ENCODE measurements at regions not wholly inside any gene's neighbourhood (a gene's known extent, or its start where the extent isn't known, plus 50 kb on each side); places are given as distances from the start of the nearest gene placed in this dataset.
"Not testable (repeated sequence)": the region's sequence is repeated elsewhere in the genome, so short reads cannot be mapped to it uniquely, and the experiment has no call there.

DNA sequence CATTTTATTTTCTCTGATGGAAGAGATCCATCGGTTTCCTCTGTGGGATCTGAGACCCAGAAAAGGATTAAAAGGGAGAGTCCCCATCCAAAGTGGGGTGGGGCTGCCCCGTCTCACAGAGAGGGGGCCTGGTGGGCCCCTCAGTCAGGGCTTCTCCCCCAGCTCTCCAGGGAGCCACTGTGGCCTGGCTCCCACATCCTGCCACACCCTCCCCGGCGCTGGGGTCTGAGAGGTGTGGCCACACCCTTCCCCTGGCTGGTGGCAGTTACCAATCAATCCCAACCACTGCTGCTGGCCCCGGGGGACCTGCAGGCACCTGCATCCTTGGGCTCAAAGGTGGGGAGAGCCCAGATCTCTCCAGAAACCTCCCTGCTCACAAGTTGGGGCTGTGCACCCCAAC lies 161.8 kb upstream of the IQSEC1 start:
- Histone ChIP-seq H3K9me2 (replicated peaks; ENCODE audit: insufficient read depth, low read length) (no peaks in the 10 kb centered on the region), H2AFZ (ENCODE audit: low read length) (no peak overlapping the region), H4K20me1 (ENCODE audit: insufficient read depth, low read depth, low read length) (peaks cover 46% of the 10 kb centered on the region; the same call in 1 of the 2 replicates), H3K27me3 (ENCODE audit: low read length) (no peaks in the 10 kb centered on the region), H3K9ac (ENCODE audit: low read length) (no peak overlapping the region), H3K9me3 (ENCODE audit: low read length) (no peaks in the 10 kb centered on the region), H3K4me1 (ENCODE audit: low read length) (peaks cover 29% of the 10 kb centered on the region), H3K4me3 (ENCODE audit: low read length) (no peak overlapping the region), H3K27ac (ENCODE audit: low read length) (no peak overlapping the region), H3K36me3 (ENCODE audit: insufficient read depth, low read length) (no peaks in the 10 kb centered on the region), H3K4me2 (ENCODE audit: low read depth, low read length, poor library complexity, severe bottlenecking) (no peak overlapping the region), H3K79me2 (ENCODE audit: low read length) (no peaks in the 10 kb centered on the region)
- peak; percentile 52 for DNase-seq

GRCh38 chr3:13234666-13235065 lies 161.4 kb upstream of the IQSEC1 start:
- no peaks in the 10 kb centered on the region for H3K27me3 ChIP-seq (ENCODE audit: low read length)
- H3K9me2 ChIP-seq (replicated peaks; ENCODE audit: insufficient read depth, low read length) = no peaks in the 10 kb centered on the region
- no peak overlapping the region for H3K9ac ChIP-seq (ENCODE audit: low read length)
- DNase-seq = no peak
- no peaks in the 10 kb centered on the region for H3K79me2 ChIP-seq (ENCODE audit: low read length)
- no peak overlapping the region for H3K4me2 ChIP-seq (ENCODE audit: low read depth, low read length, poor library complexity, severe bottlenecking)
- no peaks in the 10 kb centered on the region for H3K36me3 ChIP-seq (ENCODE audit: insufficient read depth, low read length)
- peaks cover 29% of the 10 kb centered on the region for H3K4me1 ChIP-seq (ENCODE audit: low read length)
- no peaks in the 10 kb centered on the region for H3K9me3 ChIP-seq (ENCODE audit: low read length)
- H3K27ac ChIP-seq (ENCODE audit: low read length) = no peak overlapping the region
- no peak overlapping the region for H2AFZ ChIP-seq (ENCODE audit: low read length)
- H4K20me1 ChIP-seq (ENCODE audit: insufficient read depth, low read depth, low read length) = peaks cover 46% of the 10 kb centered on the region; the same call in 1 of the 2 replicates
- H3K4me3 ChIP-seq (ENCODE audit: low read length) = no peak overlapping the region

- H3K27me3 ChIP-seq (ENCODE audit: low read length) = no peaks in the 10 kb centered on the region
- no peak overlapping the region for H3K27ac ChIP-seq (ENCODE audit: low read length)
- H3K9me2 ChIP-seq (replicated peaks; ENCODE audit: insufficient read depth, low read length) = no peaks in the 10 kb centered on the region
- no peak overlapping the region for H3K9ac ChIP-seq (ENCODE audit: low read length)
- no peak overlapping the region for H2AFZ ChIP-seq (ENCODE audit: low read length)
- no peaks in the 10 kb centered on the region for H3K79me2 ChIP-seq (ENCODE audit: low read length)
- peaks cover 45% of the 10 kb centered on the region; the same call in 1 of the 2 replicates for H4K20me1 ChIP-seq (ENCODE audit: insufficient read depth, low read depth, low read length)
- no peaks in the 10 kb centered on the region for H3K9me3 ChIP-seq (ENCODE audit: low read length)
- DNase-seq = no peak
- no peaks in the 10 kb centered on the region for H3K36me3 ChIP-seq (ENCODE audit: insufficient read depth, low read length)
- H3K4me3 ChIP-seq (ENCODE audit: low read length) = no peak overlapping the region
- peaks cover 29% of the 10 kb centered on the region for H3K4me1 ChIP-seq (ENCODE audit: low read length)
- H3K4me2 ChIP-seq (ENCODE audit: low read depth, low read length, poor library complexity, severe bottlenecking) = no peak overlapping the region
Measured at GRCh38 chr3:13233487-13234485, 160.6 kb upstream of the IQSEC1 start.

DNA sequence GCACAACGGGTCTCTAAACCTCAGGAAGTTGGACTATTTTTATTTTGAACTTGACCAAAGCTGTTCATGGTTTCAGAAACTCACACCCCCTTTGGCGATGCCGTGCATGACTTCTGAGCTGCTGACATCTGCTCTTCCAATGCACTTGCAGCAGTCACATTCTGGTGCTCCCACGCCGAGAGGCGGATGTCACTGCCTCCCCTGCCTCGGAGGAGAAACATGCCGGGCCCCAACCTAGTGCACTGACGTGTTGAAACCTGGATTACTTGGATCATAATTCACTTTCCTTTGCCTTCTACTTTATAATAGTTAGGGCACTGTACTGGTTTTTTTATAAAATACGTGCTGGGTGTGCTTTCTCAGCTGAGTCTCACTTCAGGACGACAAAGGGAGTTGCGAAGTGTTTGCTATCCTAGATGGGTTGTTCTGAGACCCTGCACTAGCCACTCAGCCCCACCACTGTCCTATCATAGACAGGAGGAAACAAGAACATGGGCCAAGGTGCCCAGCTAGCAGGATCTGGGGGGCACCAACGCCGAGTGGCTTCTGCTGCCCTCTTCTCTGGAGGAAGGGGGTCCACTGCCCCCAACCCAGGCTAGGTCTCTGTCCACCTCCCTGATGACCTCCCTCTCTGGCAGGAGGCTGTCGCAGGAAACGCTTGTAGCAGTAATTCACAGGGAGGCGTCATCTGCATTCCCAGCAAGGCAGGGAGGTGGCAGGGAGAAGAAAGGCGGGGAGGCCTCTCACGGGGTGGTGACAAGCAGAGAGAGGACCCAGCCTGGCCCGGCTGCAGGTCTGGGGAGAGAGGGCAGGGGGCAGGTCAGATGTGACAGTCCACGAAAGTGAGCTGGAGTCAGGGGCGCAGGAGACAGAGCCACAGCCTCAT lies 158.8 kb upstream of the IQSEC1 start:
- Histone ChIP-seq H3K27me3 (ENCODE audit: low read length) (no peaks in the 10 kb centered on the region), H3K4me3 (ENCODE audit: low read length) (no peak overlapping the region), H3K9me3 (ENCODE audit: low read length) (no peaks in the 10 kb centered on the region), H3K27ac (ENCODE audit: low read length) (no peak overlapping the region), H2AFZ (ENCODE audit: low read length) (no peak overlapping the region), H4K20me1 (ENCODE audit: insufficient read depth, low read depth, low read length) (peaks cover 32% of the 10 kb centered on the region; the same call in 1 of the 2 replicates), H3K9ac (ENCODE audit: low read length) (no peak overlapping the region), H3K9me2 (replicated peaks; ENCODE audit: insufficient read depth, low read length) (no peaks in the 10 kb centered on the region), H3K4me1 (ENCODE audit: low read length) (peaks cover 29% of the 10 kb centered on the region), H3K4me2 (ENCODE audit: low read depth, low read length, poor library complexity, severe bottlenecking) (no peak overlapping the region), H3K79me2 (ENCODE audit: low read length) (no peaks in the 10 kb centered on the region), H3K36me3 (ENCODE audit: insufficient read depth, low read length) (no peaks in the 10 kb centered on the region)
- no peak for DNase-seq

GRCh38 chr3:13229273-13229949 lies 156.2 kb upstream of the IQSEC1 start:
- Histone ChIP-seq H3K9me3 (ENCODE audit: low read length) (no peaks in the 10 kb centered on the region), H3K9ac (ENCODE audit: low read length) (no peak overlapping the region), H3K4me2 (ENCODE audit: low read depth, low read length, poor library complexity, severe bottlenecking) (no peak overlapping the region), H3K4me3 (ENCODE audit: low read length) (no peak overlapping the region), H3K9me2 (replicated peaks; ENCODE audit: insufficient read depth, low read length) (no peaks in the 10 kb centered on the region), H2AFZ (ENCODE audit: low read length) (no peak overlapping the region), H3K27ac (ENCODE audit: low read length) (no peak overlapping the region), H3K79me2 (ENCODE audit: low read length) (no peaks in the 10 kb centered on the region), H4K20me1 (ENCODE audit: insufficient read depth, low read depth, low read length) (peaks cover 9% of the 10 kb centered on the region; the same call in 1 of the 2 replicates), H3K4me1 (ENCODE audit: low read length) (peaks cover 8% of the 10 kb centered on the region), H3K27me3 (ENCODE audit: low read length) (no peaks in the 10 kb centered on the region), H3K36me3 (ENCODE audit: insufficient read depth, low read length) (no peaks in the 10 kb centered on the region)
- DNase-seq = peak; percentile 80

DNA sequence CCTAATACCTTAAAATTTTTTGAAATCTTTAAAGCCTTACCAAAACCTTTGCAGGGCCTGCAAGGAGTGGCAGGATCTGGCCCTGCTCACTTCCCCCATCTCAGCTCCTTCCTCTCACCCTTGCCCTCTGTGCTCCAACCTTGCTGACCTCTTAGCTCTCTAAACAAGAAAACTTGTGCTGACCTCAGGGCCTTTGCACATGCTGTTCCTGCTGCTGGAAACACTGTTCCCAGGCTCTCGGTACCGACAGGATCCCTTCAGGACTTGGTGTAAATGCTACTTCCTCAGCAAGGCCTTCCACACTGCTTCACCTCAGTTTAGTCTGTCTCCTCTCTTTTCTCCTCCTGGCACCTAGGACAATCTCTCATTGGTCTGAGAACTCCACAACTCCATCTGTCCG lies 155.4 kb upstream of the IQSEC1 start:
- H3K9me3 ChIP-seq (ENCODE audit: low read length) = no peaks in the 10 kb centered on the region
- no peak for DNase-seq
- no peak overlapping the region for H3K9ac ChIP-seq (ENCODE audit: low read length)
- H3K4me2 ChIP-seq (ENCODE audit: low read depth, low read length, poor library complexity, severe bottlenecking) = no peak overlapping the region
- no peaks in the 10 kb centered on the region for H3K27me3 ChIP-seq (ENCODE audit: low read length)
- H3K27ac ChIP-seq (ENCODE audit: low read length) = no peak overlapping the region
- H3K4me1 ChIP-seq (ENCODE audit: low read length) = peaks cover under 1% of the 10 kb centered on the region; the same call in 1 of the 2 replicates
- no peaks in the 10 kb centered on the region for H3K9me2 ChIP-seq (replicated peaks; ENCODE audit: insufficient read depth, low read length)
- H3K79me2 ChIP-seq (ENCODE audit: low read length) = no peaks in the 10 kb centered on the region
- H3K4me3 ChIP-seq (ENCODE audit: low read length) = no peak overlapping the region
- H3K36me3 ChIP-seq (ENCODE audit: insufficient read depth, low read length) = no peaks in the 10 kb centered on the region
- H4K20me1 ChIP-seq (ENCODE audit: insufficient read depth, low read depth, low read length) = peaks cover 5% of the 10 kb centered on the region; the same call in 1 of the 2 replicates
- no peak overlapping the region for H2AFZ ChIP-seq (ENCODE audit: low read length)

DNA sequence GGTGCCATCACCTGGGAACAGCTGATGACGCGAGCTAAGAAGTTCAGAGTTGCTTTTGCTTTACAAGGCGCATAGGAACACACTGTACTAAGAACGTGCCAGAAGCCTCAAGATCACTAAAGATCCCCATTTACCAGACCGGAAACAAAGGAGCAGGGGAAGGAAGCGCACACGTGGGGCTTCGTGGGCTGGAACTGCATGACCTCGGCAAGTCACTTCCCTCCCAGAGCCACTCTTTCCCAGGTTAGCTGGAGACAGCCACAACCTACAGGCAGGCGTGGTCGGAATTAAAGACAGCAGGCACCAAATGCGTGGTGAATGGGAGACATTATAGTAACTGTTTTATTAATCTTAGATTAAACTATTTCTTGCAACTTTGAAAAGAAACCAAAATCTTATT lies 154.9 kb upstream of the IQSEC1 start:
- H3K9me2 ChIP-seq (replicated peaks; ENCODE audit: insufficient read depth, low read length); DNase-seq; H3K27ac ChIP-seq (ENCODE audit: low read length); H3K9me3 ChIP-seq (ENCODE audit: low read length); H2AFZ ChIP-seq (ENCODE audit: low read length); H3K27me3 ChIP-seq (ENCODE audit: low read length); H3K79me2 ChIP-seq (ENCODE audit: low read length); H3K4me3 ChIP-seq (ENCODE audit: low read length); H3K4me2 ChIP-seq (ENCODE audit: low read depth, low read length, poor library complexity, severe bottlenecking); H3K4me1 ChIP-seq (ENCODE audit: low read length); H3K36me3 ChIP-seq (ENCODE audit: insufficient read depth, low read length); H3K9ac ChIP-seq (ENCODE audit: low read length); H4K20me1 ChIP-seq (ENCODE audit: insufficient read depth, low read depth, low read length): not testable (repeated sequence)

Data from Karpas-422 (cell line).